ENCODE measurements at regions not wholly inside any gene's neighbourhood (a gene's known extent, or its start where the extent isn't known, plus 50 kb on each side); places are given as distances from the start of the nearest gene placed in this dataset.

DNA sequence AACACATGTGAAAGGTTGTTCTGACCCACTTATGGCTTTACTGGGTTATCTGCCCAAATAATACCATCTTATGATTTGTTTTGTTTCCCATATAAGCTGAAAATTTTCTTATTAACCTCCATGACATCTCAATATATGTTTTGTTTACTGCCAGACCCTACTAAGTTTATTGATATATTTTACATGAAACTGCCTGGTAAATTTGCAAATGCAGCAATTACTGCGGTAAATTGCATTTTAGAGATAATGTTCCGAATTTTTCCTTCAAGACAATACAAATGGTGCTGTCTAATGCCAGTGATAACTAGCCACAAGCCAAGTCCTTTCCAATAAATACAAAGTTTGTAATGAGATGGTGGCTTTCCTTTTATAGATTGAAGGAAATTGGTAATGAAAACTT is 275.9 kb downstream of the SAMD5 start:
- TF ChIP-seq, protein P1, sequence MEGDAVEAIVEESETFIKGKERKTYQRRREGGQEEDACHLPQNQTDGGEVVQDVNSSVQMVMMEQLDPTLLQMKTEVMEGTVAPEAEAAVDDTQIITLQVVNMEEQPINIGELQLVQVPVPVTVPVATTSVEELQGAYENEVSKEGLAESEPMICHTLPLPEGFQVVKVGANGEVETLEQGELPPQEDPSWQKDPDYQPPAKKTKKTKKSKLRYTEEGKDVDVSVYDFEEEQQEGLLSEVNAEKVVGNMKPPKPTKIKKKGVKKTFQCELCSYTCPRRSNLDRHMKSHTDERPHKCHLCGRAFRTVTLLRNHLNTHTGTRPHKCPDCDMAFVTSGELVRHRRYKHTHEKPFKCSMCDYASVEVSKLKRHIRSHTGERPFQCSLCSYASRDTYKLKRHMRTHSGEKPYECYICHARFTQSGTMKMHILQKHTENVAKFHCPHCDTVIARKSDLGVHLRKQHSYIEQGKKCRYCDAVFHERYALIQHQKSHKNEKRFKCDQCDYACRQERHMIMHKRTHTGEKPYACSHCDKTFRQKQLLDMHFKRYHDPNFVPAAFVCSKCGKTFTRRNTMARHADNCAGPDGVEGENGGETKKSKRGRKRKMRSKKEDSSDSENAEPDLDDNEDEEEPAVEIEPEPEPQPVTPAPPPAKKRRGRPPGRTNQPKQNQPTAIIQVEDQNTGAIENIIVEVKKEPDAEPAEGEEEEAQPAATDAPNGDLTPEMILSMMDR (IDR thresholded peaks at IDR 0.05), result no peak
- TF ChIP-seq POLR2A (IDR thresholded peaks at IDR 0.05), result no peak
